ENCODE measurements at regions not wholly inside any gene's neighbourhood (a gene's known extent, or its start where the extent isn't known, plus 50 kb on each side); places are given as distances from the start of the nearest gene placed in this dataset.
"Not testable (repeated sequence)": the region's sequence is repeated elsewhere in the genome, so short reads cannot be mapped to it uniquely, and the experiment has no call there.

GRCh38 chr2:144903045-144903444 is 383.1 kb upstream of the ZEB2 start:
- not testable (repeated sequence) for DNase-seq (ENCODE audit: low read depth in 3 of 3)

- DNase-seq (ENCODE audit: low read depth in 3 of 3): not testable (repeated sequence)
These were observed 381.5 kb upstream of the ZEB2 start for GRCh38 chr2:144901386-144901785.

GRCh38 chr2:144896341-144896740 is 376.4 kb upstream of the ZEB2 start:
- DNase-seq (ENCODE audit: low read depth in 3 of 3): no peak

- DNase-seq (ENCODE audit: low read depth in 3 of 3): no peak
These were observed 375.0 kb upstream of the ZEB2 start for GRCh38 chr2:144894612-144895599.

GRCh38 chr2:144893464-144893863 is 373.5 kb upstream of the ZEB2 start:
- no peak for DNase-seq (ENCODE audit: low read depth in 3 of 3)

GRCh38 chr2:144890828-144891227 is 370.9 kb upstream of the ZEB2 start:
- DNase-seq (ENCODE audit: low read depth in 3 of 3): no peak

- DNase-seq (ENCODE audit: low read depth in 3 of 3): no peak
These were observed 369.4 kb upstream of the ZEB2 start for GRCh38 chr2:144889348-144889747.

GRCh38 chr2:144886862-144887261 is 366.9 kb upstream of the ZEB2 start:
- DNase-seq (ENCODE audit: low read depth in 3 of 3): no peak

GRCh38 chr2:144877893-144878292 is 358.0 kb upstream of the ZEB2 start:
- DNase-seq (ENCODE audit: low read depth in 3 of 3): no peak

- DNase-seq (ENCODE audit: low read depth in 3 of 3): no peak
These were observed 356.1 kb upstream of the ZEB2 start for GRCh38 chr2:144876013-144876412.

- no peak for DNase-seq (ENCODE audit: low read depth in 3 of 3)
These were observed 355.5 kb upstream of the ZEB2 start for GRCh38 chr2:144875290-144875969.

GRCh38 chr2:144865670-144866069 is 345.8 kb upstream of the ZEB2 start:
- no peak for DNase-seq (ENCODE audit: low read depth in 3 of 3)

- no peak for DNase-seq (ENCODE audit: low read depth in 3 of 3)
These were observed 339.8 kb upstream of the ZEB2 start for GRCh38 chr2:144859716-144860115.

- DNase-seq (ENCODE audit: low read depth in 3 of 3): no peak
These were observed 338.3 kb upstream of the ZEB2 start for GRCh38 chr2:144858211-144858610.

GRCh38 chr2:144854596-144854995 is 334.7 kb upstream of the ZEB2 start:
- DNase-seq (ENCODE audit: low read depth in 3 of 3): no peak

GRCh38 chr2:144849612-144850011 is 329.7 kb upstream of the ZEB2 start:
- DNase-seq (ENCODE audit: low read depth in 3 of 3): no peak

- no peak for DNase-seq (ENCODE audit: low read depth in 3 of 3)
These were observed 328.5 kb upstream of the ZEB2 start for GRCh38 chr2:144848423-144848822.

- no peak for DNase-seq (ENCODE audit: low read depth in 3 of 3)
These were observed 327.6 kb upstream of the ZEB2 start for GRCh38 chr2:144847347-144848080.

GRCh38 chr2:144836635-144837350 is 316.9 kb upstream of the ZEB2 start:
- no peak for DNase-seq (ENCODE audit: low read depth in 3 of 3)

- DNase-seq (ENCODE audit: low read depth in 3 of 3): no peak
These were observed 315.9 kb upstream of the ZEB2 start for GRCh38 chr2:144835634-144836350.
